Ectodermal cell (in vitro differentiated cells): ENCODE measurements at regions not wholly inside any gene's neighbourhood (a gene's known extent, or its start where the extent isn't known, plus 50 kb on each side); places are given as distances from the start of the nearest gene placed in this dataset.

Source experiments
- H3K27ac ChIP-seq: 2 replicates; pipeline ENCODE4 v1.7.0; 2013; ENCODE audit warnings: mild to moderate bottlenecking, low read depth, low read length; ENCODE audit not compliant: insufficient read depth, poor library complexity, severe bottlenecking
- H3K27me3 ChIP-seq: 2 replicates; pipeline ENCODE4 v1.7.0; 2013; ENCODE audit warnings: mild to moderate bottlenecking, low read length; ENCODE audit not compliant: insufficient read depth, control insufficient read depth, poor library complexity, severe bottlenecking
- H3K36me3 ChIP-seq: one replicate; pipeline ENCODE4 v1.7.0; 2013; ENCODE audit warnings: low read length; ENCODE audit not compliant: control insufficient read depth, insufficient read depth
- H3K4me1 ChIP-seq: one replicate; pipeline ENCODE4 v1.7.0; 2013; ENCODE audit warnings: low read length; ENCODE audit not compliant: control insufficient read depth, insufficient read depth
- H3K4me3 ChIP-seq: 2 replicates; pipeline ENCODE4 v1.7.0; 2013; ENCODE audit warnings: low read depth, low read length, control low read depth; ENCODE audit not compliant: insufficient read depth
- H3K9me3 ChIP-seq: 2 replicates; pipeline ENCODE4 v1.7.0; 2013; ENCODE audit warnings: mild to moderate bottlenecking, low read length, moderate library complexity; ENCODE audit not compliant: control insufficient read depth
- WGBS, 2 experiments: methylation state at CpG; one replicate each; pipeline ENCODE4 v1.1.7; 2013; ENCODE audit warnings: missing lambda C conversion rate in 2 of 2; 5-methylcytosine and 5-hydroxymethylcytosine counted together

- Histone ChIP-seq H3K9me3 (no peaks in the 10 kb centered on the region), H3K4me3 (no peak overlapping the region), H3K4me1 (no peaks in the 10 kb centered on the region), H3K27me3 (no peaks in the 10 kb centered on the region), H3K27ac (no peak overlapping the region), H3K36me3 (no peaks in the 10 kb centered on the region)
- WGBS, 2 experiments: 80 to 86% methylated on average over 14 of the region's 14 CpGs
Measured at GRCh38 chr6:37092923-37093727, 76.8 kb upstream of the PIM1 start.

- Histone ChIP-seq H3K9me3 (no peaks in the 10 kb centered on the region), H3K27ac (no peak overlapping the region), H3K4me1 (no peaks in the 10 kb centered on the region), H3K27me3 (no peaks in the 10 kb centered on the region), H3K36me3 (no peaks in the 10 kb centered on the region), H3K4me3 (no peak overlapping the region)
- 89 to 96% methylated on average over 6 of the region's 6 CpGs for WGBS, 2 experiments
Measured at GRCh38 chr6:37093728-37094069, 76.3 kb upstream of the PIM1 start.

GRCh38 chr6:37095997-37096396 lies 74.0 kb upstream of the PIM1 start:
- Histone ChIP-seq H3K4me1 (no peaks in the 10 kb centered on the region), H3K4me3 (no peak overlapping the region), H3K9me3 (no peaks in the 10 kb centered on the region), H3K36me3 (no peaks in the 10 kb centered on the region), H3K27me3 (no peaks in the 10 kb centered on the region), H3K27ac (no peak overlapping the region)
- 86 to 88% methylated on average over 1 of the region's 1 CpG for WGBS, 2 experiments

DNA sequence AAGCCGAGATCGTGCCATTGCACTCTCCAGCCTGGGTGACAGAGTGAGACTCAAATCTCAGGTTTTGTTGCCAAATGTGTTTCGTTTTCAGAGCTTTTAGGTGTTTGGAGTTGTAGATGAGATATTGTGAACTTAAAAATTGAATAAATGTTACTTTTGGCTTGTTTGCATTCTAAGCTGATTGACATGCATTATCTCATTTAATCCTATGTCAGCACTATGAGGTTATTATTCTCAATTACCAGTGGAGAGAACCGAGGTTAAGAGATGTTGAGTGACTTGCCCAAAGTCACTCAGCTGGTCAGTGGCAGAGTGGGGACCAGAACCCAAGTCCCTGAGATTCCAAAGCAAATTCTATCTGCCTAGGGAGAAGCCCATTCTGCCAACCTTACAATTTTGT lies 72.6 kb upstream of the PIM1 start:
- Histone ChIP-seq H3K27me3 (no peaks in the 10 kb centered on the region), H3K36me3 (no peaks in the 10 kb centered on the region), H3K27ac (no peak overlapping the region), H3K4me1 (peaks cover 8% of the 10 kb centered on the region), H3K4me3 (no peak overlapping the region), H3K9me3 (no peaks in the 10 kb centered on the region)
- WGBS, 2 experiments: 91 to 92% methylated on average over 4 of the region's 4 CpGs

GRCh38 chr6:37099442-37099841 lies 70.5 kb upstream of the PIM1 start:
- Histone ChIP-seq H3K9me3 (no peaks in the 10 kb centered on the region), H3K36me3 (no peaks in the 10 kb centered on the region), H3K27me3 (no peaks in the 10 kb centered on the region), H3K27ac (no peak overlapping the region), H3K4me1 (peaks cover 23% of the 10 kb centered on the region), H3K4me3 (no peak overlapping the region)
- WGBS, 2 experiments: 93 to 96% methylated on average over 2 of the region's 2 CpGs

DNA sequence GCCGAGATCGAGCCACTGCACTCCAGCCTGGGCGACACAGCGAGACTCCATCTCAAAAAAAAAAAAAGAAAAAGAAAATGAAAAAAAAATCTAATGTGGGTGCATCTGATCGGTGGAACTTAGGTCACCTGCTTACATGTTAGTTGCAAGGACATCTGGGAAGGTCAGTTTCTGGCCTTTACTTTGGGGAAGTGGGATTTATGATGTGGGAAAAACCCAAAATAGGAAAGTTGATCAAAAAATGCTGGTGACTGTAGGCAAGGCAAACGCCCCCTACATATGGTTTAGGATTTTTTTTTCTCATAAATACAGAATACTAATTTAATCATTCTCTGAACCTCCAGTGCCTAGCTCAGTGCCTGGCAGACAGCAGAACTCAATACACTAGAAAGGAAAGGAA lies 69.2 kb upstream of the PIM1 start:
- H3K27ac ChIP-seq: no peak overlapping the region
- no peaks in the 10 kb centered on the region for H3K9me3 ChIP-seq
- peaks cover 36% of the 10 kb centered on the region for H3K4me1 ChIP-seq
- 85 to 89% methylated on average over 4 to 6 of the region's 6 CpGs for WGBS, 2 experiments
- H3K4me3 ChIP-seq: no peak overlapping the region
- H3K27me3 ChIP-seq: no peaks in the 10 kb centered on the region
- H3K36me3 ChIP-seq: no peaks in the 10 kb centered on the region

GRCh38 chr6:37101991-37102298 lies 68.0 kb upstream of the PIM1 start:
- Histone ChIP-seq H3K4me1 (peaks cover 37% of the 10 kb centered on the region), H3K27me3 (no peaks in the 10 kb centered on the region), H3K9me3 (no peaks in the 10 kb centered on the region), H3K4me3 (peak overlapping the region; percentile 22), H3K36me3 (no peaks in the 10 kb centered on the region), H3K27ac (peak overlapping the region; percentile 96)
- WGBS, 2 experiments: 26 to 33% methylated on average over 5 of the region's 5 CpGs

GRCh38 chr6:37102299-37103168 lies 67.4 kb upstream of the PIM1 start:
- H3K4me3 ChIP-seq: peak overlapping the region; percentile 29
- no peaks in the 10 kb centered on the region for H3K9me3 ChIP-seq
- H3K27me3 ChIP-seq: no peaks in the 10 kb centered on the region
- WGBS, 2 experiments: 0 to 1% methylated on average over 34 to 36 of the region's 36 CpGs
- H3K4me1 ChIP-seq: peaks cover 37% of the 10 kb centered on the region
- peak overlapping the region; percentile 96 for H3K27ac ChIP-seq
- no peaks in the 10 kb centered on the region for H3K36me3 ChIP-seq

- peaks cover 37% of the 10 kb centered on the region for H3K4me1 ChIP-seq
Measured at GRCh38 chr6:37103169-37104039, 66.5 kb upstream of the PIM1 start.

GRCh38 chr6:37104824-37105147 lies 65.2 kb upstream of the PIM1 start:
- WGBS, 2 experiments: 67 to 82% methylated on average over 2 of the region's 2 CpGs
- no peaks in the 10 kb centered on the region for H3K9me3 ChIP-seq
- no peaks in the 10 kb centered on the region for H3K36me3 ChIP-seq
- no peak overlapping the region for H3K27ac ChIP-seq
- no peaks in the 10 kb centered on the region for H3K27me3 ChIP-seq
- H3K4me1 ChIP-seq: peaks cover 37% of the 10 kb centered on the region
- H3K4me3 ChIP-seq: no peak overlapping the region

More at GRCh38 chr6:37103169-37104039, 66.5 kb upstream of the PIM1 start:
- Histone ChIP-seq H3K36me3 (no peaks in the 10 kb centered on the region), H3K27me3 (no peaks in the 10 kb centered on the region), H3K4me3 (peak overlapping the region; percentile 29), H3K9me3 (no peaks in the 10 kb centered on the region), H3K27ac (peak overlapping the region; percentile 96)
- 49 to 50% methylated on average over 10 of the region's 10 CpGs for WGBS, 2 experiments
